ENCODE measurements at regions not wholly inside any gene's neighbourhood (a gene's known extent, or its start where the extent isn't known, plus 50 kb on each side); places are given as distances from the start of the nearest gene placed in this dataset.

DNA sequence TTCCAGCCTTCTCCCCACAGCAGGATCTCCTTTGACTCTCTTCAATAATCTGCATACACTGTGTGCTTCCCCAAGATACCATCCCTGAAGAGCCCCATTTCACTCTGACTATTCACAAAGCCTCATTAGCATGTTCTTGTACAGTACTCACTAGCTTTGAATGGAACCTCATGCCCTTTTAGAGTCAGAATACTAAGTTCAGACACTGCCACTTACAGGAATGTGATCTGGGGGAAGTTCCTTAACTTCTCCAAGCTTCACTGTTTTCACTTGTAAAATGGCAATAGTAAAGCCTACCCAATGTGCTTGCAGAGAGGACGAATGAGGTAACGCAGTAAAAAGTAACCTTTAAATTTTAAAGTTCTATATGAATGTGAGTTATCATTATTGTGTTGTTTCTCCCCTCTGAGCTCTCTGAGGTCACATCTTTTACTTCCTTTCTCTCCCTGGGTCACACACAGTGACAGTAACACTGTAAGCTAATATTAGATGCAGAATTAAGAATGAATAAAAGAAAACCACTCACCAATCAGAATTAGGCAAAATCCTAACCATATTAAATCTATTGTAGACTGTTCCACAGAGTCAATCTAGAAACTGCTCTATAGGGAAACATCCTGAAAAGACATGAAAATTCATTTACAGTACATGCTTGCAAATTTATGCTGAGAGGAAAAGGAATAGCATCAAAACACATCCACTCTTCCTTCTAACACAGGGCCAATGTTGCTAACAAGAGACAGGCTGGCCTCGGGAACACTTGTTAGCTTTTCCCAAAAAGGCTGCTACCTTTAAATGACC is 64.2 kb upstream of the IL6 start (continued):
- TF ChIP-seq, protein P1, sequence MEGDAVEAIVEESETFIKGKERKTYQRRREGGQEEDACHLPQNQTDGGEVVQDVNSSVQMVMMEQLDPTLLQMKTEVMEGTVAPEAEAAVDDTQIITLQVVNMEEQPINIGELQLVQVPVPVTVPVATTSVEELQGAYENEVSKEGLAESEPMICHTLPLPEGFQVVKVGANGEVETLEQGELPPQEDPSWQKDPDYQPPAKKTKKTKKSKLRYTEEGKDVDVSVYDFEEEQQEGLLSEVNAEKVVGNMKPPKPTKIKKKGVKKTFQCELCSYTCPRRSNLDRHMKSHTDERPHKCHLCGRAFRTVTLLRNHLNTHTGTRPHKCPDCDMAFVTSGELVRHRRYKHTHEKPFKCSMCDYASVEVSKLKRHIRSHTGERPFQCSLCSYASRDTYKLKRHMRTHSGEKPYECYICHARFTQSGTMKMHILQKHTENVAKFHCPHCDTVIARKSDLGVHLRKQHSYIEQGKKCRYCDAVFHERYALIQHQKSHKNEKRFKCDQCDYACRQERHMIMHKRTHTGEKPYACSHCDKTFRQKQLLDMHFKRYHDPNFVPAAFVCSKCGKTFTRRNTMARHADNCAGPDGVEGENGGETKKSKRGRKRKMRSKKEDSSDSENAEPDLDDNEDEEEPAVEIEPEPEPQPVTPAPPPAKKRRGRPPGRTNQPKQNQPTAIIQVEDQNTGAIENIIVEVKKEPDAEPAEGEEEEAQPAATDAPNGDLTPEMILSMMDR (IDR thresholded peaks at IDR 0.05 in 2 of 3, conservative IDR thresholded peaks at IDR 0.05 in 1 of 3; ENCODE audit: borderline replicate concordance in 1 of 3, insufficient read depth in 1 of 3, low read depth in 2 of 3, low read length in 2 of 3): no peak
- TF ChIP-seq POLR2AphosphoS5 (IDR thresholded peaks at IDR 0.05; ENCODE audit: low read depth, low read length) (no peak), ELF1 (IDR thresholded peaks at IDR 0.05; ENCODE audit: borderline replicate concordance, low read depth) (no peak)
- TF ChIP-seq, protein P2, sequence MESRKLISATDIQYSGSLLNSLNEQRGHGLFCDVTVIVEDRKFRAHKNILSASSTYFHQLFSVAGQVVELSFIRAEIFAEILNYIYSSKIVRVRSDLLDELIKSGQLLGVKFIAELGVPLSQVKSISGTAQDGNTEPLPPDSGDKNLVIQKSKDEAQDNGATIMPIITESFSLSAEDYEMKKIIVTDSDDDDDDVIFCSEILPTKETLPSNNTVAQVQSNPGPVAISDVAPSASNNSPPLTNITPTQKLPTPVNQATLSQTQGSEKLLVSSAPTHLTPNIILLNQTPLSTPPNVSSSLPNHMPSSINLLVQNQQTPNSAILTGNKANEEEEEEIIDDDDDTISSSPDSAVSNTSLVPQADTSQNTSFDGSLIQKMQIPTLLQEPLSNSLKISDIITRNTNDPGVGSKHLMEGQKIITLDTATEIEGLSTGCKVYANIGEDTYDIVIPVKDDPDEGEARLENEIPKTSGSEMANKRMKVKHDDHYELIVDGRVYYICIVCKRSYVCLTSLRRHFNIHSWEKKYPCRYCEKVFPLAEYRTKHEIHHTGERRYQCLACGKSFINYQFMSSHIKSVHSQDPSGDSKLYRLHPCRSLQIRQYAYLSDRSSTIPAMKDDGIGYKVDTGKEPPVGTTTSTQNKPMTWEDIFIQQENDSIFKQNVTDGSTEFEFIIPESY (IDR thresholded peaks at IDR 0.05; ENCODE audit: extremely low read depth, insufficient replicate concordance, low read length): no peak

DNA sequence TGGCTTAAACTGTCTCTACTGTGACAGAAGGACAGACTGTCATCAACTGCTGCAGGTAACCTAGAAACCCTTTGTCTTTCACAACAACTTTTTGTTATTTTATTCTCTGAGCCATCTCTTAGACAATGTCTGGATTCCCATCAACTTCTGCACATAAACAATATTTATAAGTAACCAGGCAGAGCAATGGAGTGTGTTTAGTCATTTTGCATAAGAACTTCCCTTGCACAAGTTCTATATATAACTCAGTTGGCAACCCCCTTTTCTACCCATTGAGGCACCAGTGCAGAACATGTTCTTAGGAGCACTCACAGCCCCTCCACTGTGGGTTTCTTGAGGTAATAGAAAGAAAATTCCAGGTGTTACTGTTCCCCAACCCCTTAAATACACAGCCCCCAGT is 65.0 kb upstream of the IL6 start:
- no TSS peak for BruUV-seq (replicated peaks)
- no peaks in the 10 kb centered on the region for H3K9me3 ChIP-seq (ENCODE audit: control insufficient read depth in 1 of 2, insufficient read depth in 1 of 2, low read depth in 1 of 2, low read length in 2 of 2)
- H3K9ac ChIP-seq (ENCODE audit: low read length): no peak overlapping the region
- RAD21 ChIA-PET (ENCODE audit: low non-redundant PET in 1 of 2, low total read pairs in 2 of 2, uncharacterized antibody in 2 of 2, unreplicated experiment in 2 of 2): no interaction called here
- intact Hi-C loops (cut with micrococcal nuclease): no loop called here
- H3K27me3 ChIP-seq (ENCODE audit: insufficient read depth, low read length): no peaks in the 10 kb centered on the region
- H3K4me1 ChIP-seq (ENCODE audit: control insufficient read depth in 1 of 2, insufficient read depth in 2 of 2, low read length in 2 of 2): peaks cover 0 to 5% of the 10 kb centered on the region in 2 experiments; a peak in 1 of 4 replicates
- H3K4me2 ChIP-seq (ENCODE audit: low read length): no peak overlapping the region
- no peak for TF ChIP-seq ELF1 (IDR thresholded peaks at IDR 0.05; ENCODE audit: borderline replicate concordance, low read depth)
- no peak for TF ChIP-seq SIN3A (IDR thresholded peaks at IDR 0.05; ENCODE audit: low read depth)
- TF ChIP-seq JUND (IDR thresholded peaks at IDR 0.05): no peak
- no peak for TF ChIP-seq ZNF274 (IDR thresholded peaks at IDR 0.05; ENCODE audit: low read depth, low read length)
- TF ChIP-seq FOSL1 (IDR thresholded peaks at IDR 0.05; ENCODE audit: low read depth): no peak
- TF ChIP-seq, protein P1 (IDR thresholded peaks at IDR 0.05 in 2 of 3, conservative IDR thresholded peaks at IDR 0.05 in 1 of 3; ENCODE audit: borderline replicate concordance in 1 of 3, insufficient read depth in 1 of 3, low read depth in 2 of 3, low read length in 2 of 3): no peak
- TF ChIP-seq POLR2A (IDR thresholded peaks at IDR 0.05; ENCODE audit: borderline replicate concordance, extremely low read depth, insufficient read depth, insufficient read length): no peak
- no peak for TF ChIP-seq EGR1 (IDR thresholded peaks at IDR 0.05; ENCODE audit: low read depth)
- TF ChIP-seq, protein P3, sequence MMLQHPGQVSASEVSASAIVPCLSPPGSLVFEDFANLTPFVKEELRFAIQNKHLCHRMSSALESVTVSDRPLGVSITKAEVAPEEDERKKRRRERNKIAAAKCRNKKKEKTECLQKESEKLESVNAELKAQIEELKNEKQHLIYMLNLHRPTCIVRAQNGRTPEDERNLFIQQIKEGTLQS (IDR thresholded peaks at IDR 0.05): no peak
- TF ChIP-seq POLR2AphosphoS5 (IDR thresholded peaks at IDR 0.05; ENCODE audit: low read depth, low read length): no peak
- no peak for TF ChIP-seq CEBPB (IDR thresholded peaks at IDR 0.05; ENCODE audit: low read depth)
- no peak for TF ChIP-seq CBX3 (IDR thresholded peaks at IDR 0.05; ENCODE audit: low read depth)
- no peak for TF ChIP-seq EZH2phosphoT487 (IDR thresholded peaks at IDR 0.05; ENCODE audit: borderline replicate concordance)
- TF ChIP-seq, protein P4, sequence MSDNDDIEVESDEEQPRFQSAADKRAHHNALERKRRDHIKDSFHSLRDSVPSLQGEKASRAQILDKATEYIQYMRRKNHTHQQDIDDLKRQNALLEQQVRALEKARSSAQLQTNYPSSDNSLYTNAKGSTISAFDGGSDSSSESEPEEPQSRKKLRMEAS (IDR thresholded peaks at IDR 0.05): no peak
- CTCF ChIA-PET: no interaction called here
- no peaks in the 10 kb centered on the region for H4K20me1 ChIP-seq (ENCODE audit: insufficient read depth)
- H3K4me3 ChIP-seq (replicated peaks in 1 of 2; ENCODE audit: low read depth in 1 of 2, low read length in 2 of 2): no peak overlapping the region
- H2AFZ ChIP-seq (ENCODE audit: low read depth, low read length, poor library complexity, severe bottlenecking): no peak overlapping the region
- H3K36me3 ChIP-seq (ENCODE audit: control insufficient read depth in 1 of 2, insufficient read depth in 2 of 2, low read length in 2 of 2): no peaks in the 10 kb centered on the region
- no peak overlapping the region for H3K27ac ChIP-seq (ENCODE audit: low read depth, low read length)
- H3K79me2 ChIP-seq (ENCODE audit: insufficient read depth, low read length): no peaks in the 10 kb centered on the region
- POLR2A ChIA-PET: no interaction called here
- ATAC-seq: no peak
- no peak for DNase-seq (ENCODE audit: low read depth, low spot score)
- no peaks in the 10 kb centered on the region for H3K9me2 ChIP-seq (ENCODE audit: insufficient read depth)

Data from HCT116 (cell line).